ENCODE measurements at regions not wholly inside any gene's neighbourhood (a gene's known extent, or its start where the extent isn't known, plus 50 kb on each side); places are given as distances from the start of the nearest gene placed in this dataset.

DNA sequence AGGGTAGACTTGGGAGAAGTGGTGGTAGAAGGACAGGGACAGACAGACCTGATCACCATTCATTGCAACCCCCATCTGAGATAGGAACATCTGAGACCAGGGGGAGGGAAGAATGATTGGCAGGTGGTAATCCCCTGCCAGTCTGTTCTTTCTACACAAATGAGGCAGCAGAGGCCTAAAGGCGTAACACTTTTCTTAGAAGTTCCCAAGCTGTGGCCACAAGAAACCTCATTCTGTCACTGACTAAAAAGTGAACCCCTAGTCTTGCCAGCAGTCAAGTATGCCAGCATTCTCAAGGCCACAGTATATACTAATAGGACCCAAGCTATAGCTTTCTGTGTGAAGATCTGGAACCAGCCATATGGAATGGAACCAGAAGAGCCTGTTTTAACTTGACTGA, 638.0 kb downstream of the KCNT2 start:
- POLR2A ChIA-PET, result no interaction called here
- BruUV-seq (replicated peaks), result no TSS peak
- no peaks in the 10 kb centered on the region for H3K27me3 ChIP-seq (replicated peaks; ENCODE audit: control insufficient read depth, insufficient read depth, low read length)
- no peaks in the 10 kb centered on the region for H3K9me3 ChIP-seq
- no peaks in the 10 kb centered on the region for H3K4me1 ChIP-seq
- H3K4me1 Mint-ChIP-seq (ENCODE audit: low read depth, unreplicated experiment), result no peaks in the 10 kb centered on the region
- no peak overlapping the region for H3K4me3 ChIP-seq (ENCODE audit: low read depth, low read length)
- H3K36me3 ChIP-seq (ENCODE audit: control insufficient read depth, insufficient read depth, low read length), result no peaks in the 10 kb centered on the region
- no peaks in the 10 kb centered on the region for H3K9me3 Mint-ChIP-seq (ENCODE audit: unreplicated experiment)
- intact Hi-C loops (cut with micrococcal nuclease; ENCODE audit: unreplicated experiment), result no loop called here
- no peak for DNase-seq
- no peak overlapping the region for H3K27ac Mint-ChIP-seq (ENCODE audit: unreplicated experiment)
- H3K4me3 Mint-ChIP-seq (ENCODE audit: unreplicated experiment), result no peak overlapping the region
- CTCF ChIA-PET, result no interaction called here
- H3K27me3 Mint-ChIP-seq (ENCODE audit: insufficient read depth, unreplicated experiment), result no peaks in the 10 kb centered on the region
- TF ChIP-seq, protein P1, sequence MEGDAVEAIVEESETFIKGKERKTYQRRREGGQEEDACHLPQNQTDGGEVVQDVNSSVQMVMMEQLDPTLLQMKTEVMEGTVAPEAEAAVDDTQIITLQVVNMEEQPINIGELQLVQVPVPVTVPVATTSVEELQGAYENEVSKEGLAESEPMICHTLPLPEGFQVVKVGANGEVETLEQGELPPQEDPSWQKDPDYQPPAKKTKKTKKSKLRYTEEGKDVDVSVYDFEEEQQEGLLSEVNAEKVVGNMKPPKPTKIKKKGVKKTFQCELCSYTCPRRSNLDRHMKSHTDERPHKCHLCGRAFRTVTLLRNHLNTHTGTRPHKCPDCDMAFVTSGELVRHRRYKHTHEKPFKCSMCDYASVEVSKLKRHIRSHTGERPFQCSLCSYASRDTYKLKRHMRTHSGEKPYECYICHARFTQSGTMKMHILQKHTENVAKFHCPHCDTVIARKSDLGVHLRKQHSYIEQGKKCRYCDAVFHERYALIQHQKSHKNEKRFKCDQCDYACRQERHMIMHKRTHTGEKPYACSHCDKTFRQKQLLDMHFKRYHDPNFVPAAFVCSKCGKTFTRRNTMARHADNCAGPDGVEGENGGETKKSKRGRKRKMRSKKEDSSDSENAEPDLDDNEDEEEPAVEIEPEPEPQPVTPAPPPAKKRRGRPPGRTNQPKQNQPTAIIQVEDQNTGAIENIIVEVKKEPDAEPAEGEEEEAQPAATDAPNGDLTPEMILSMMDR (IDR thresholded peaks at IDR 0.05; ENCODE audit: insufficient read depth in 1 of 2, low read depth in 1 of 2, low read length in 1 of 2, severe bottlenecking in 1 of 2, unreplicated experiment in 1 of 2), result no peak
- H3K36me3 Mint-ChIP-seq (ENCODE audit: insufficient read depth, unreplicated experiment), result no peaks in the 10 kb centered on the region

DNA sequence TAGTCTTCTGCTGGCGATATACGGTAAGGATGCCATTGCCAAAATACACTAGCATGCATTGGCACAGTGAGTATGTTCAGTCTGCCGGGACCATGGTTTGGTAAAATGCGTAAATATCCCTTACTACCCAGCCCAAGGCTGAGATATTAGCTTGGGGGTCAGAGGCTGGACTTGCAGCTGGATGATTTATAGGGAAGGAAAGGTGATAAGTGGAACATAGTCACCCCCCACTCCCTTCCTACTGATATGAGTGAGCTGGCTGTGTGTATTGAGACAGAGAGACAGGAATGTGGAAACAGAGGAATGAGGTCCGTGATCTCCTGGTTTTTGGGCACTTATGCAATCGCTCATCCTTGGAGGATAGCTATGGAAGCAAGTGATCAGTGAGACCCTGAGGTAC, 642.8 kb downstream of the KCNT2 start:
- H3K27ac Mint-ChIP-seq (ENCODE audit: unreplicated experiment), result no peak overlapping the region
- no peaks in the 10 kb centered on the region for H3K36me3 ChIP-seq (ENCODE audit: control insufficient read depth, insufficient read depth, low read length)
- H3K4me1 ChIP-seq, result no peaks in the 10 kb centered on the region
- H3K27me3 Mint-ChIP-seq (ENCODE audit: insufficient read depth, unreplicated experiment), result no peaks in the 10 kb centered on the region
- no peaks in the 10 kb centered on the region for H3K9me3 Mint-ChIP-seq (ENCODE audit: unreplicated experiment)
- H3K36me3 Mint-ChIP-seq (ENCODE audit: insufficient read depth, unreplicated experiment), result no peaks in the 10 kb centered on the region
- no peak overlapping the region for H3K4me3 Mint-ChIP-seq (ENCODE audit: unreplicated experiment)
- CTCF ChIA-PET, result no interaction called here
- BruUV-seq (replicated peaks), result no TSS peak
- H3K4me3 ChIP-seq (ENCODE audit: low read depth, low read length), result no peak overlapping the region
- no peak for DNase-seq
- TF ChIP-seq, protein P1 (IDR thresholded peaks at IDR 0.05; ENCODE audit: insufficient read depth in 1 of 2, low read depth in 1 of 2, low read length in 1 of 2, severe bottlenecking in 1 of 2, unreplicated experiment in 1 of 2), result no peak
- no peaks in the 10 kb centered on the region for H3K27me3 ChIP-seq (replicated peaks; ENCODE audit: control insufficient read depth, insufficient read depth, low read length)
- H3K4me1 Mint-ChIP-seq (ENCODE audit: low read depth, unreplicated experiment), result no peaks in the 10 kb centered on the region
- no peaks in the 10 kb centered on the region for H3K9me3 ChIP-seq
- POLR2A ChIA-PET, result interaction anchor here (0.5 kb wide), 1 partner anchor 669 kb away, joined by 3 read pairs; no protein-coding TSS in a partner anchor
- intact Hi-C loops (cut with micrococcal nuclease; ENCODE audit: unreplicated experiment), result no loop called here

DNA sequence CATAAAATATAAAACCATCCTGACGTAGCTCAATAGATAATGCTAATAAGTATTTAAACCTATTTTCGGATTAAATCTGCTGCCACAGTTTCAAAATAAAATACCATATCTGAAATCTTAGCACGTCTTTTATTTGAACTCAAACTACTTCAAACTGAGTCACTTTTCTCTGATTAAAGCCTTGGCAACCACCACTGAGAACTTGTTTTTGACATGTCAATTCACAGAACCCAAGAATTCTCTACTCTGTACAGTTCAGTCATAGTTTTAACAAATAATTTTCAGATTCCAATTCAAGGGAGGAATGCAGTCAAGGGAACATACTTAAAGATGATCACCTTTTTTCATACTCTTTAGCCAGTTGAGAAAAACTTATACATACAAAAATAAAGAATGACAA, 643.2 kb downstream of the KCNT2 start:
- intact Hi-C loops (cut with micrococcal nuclease; ENCODE audit: unreplicated experiment), result no loop called here
- Mint-ChIP-seq H3K27ac (ENCODE audit: unreplicated experiment) (no peak overlapping the region), H3K36me3 (ENCODE audit: insufficient read depth, unreplicated experiment) (no peaks in the 10 kb centered on the region), H3K4me3 (ENCODE audit: unreplicated experiment) (no peak overlapping the region), H3K4me1 (ENCODE audit: low read depth, unreplicated experiment) (no peaks in the 10 kb centered on the region), H3K27me3 (ENCODE audit: insufficient read depth, unreplicated experiment) (no peaks in the 10 kb centered on the region), H3K9me3 (ENCODE audit: unreplicated experiment) (no peaks in the 10 kb centered on the region)
- H3K36me3 ChIP-seq (ENCODE audit: control insufficient read depth, insufficient read depth, low read length), result no peaks in the 10 kb centered on the region
- no peaks in the 10 kb centered on the region for H3K9me3 ChIP-seq
- no peaks in the 10 kb centered on the region for H3K4me1 ChIP-seq
- TF ChIP-seq, protein P1 (IDR thresholded peaks at IDR 0.05; ENCODE audit: insufficient read depth in 1 of 2, low read depth in 1 of 2, low read length in 1 of 2, severe bottlenecking in 1 of 2, unreplicated experiment in 1 of 2), result no peak
- no TSS peak for BruUV-seq (replicated peaks)
- H3K4me3 ChIP-seq (ENCODE audit: low read depth, low read length), result no peak overlapping the region
- DNase-seq, result no peak
- ChIA-PET CTCF (no interaction called here), POLR2A (interaction anchor here (0.5 kb wide), 1 partner anchor 669 kb away, joined by 3 read pairs; no protein-coding TSS in a partner anchor)
- no peaks in the 10 kb centered on the region for H3K27me3 ChIP-seq (replicated peaks; ENCODE audit: control insufficient read depth, insufficient read depth, low read length)
